Omental fat pad (tissue), 3 donors: ENCODE measurements at regions not wholly inside any gene's neighbourhood (a gene's known extent, or its start where the extent isn't known, plus 50 kb on each side); places are given as distances from the start of the nearest gene placed in this dataset.

ENCODE experiments used
- ATAC-seq: fragments of 150-250 bp; one replicate; pipeline ENCODE4 v1.9.1; 2016; ENCODE audit warnings: mild to moderate bottlenecking, moderate library complexity; ENCODE audit not compliant: low FRiP score
- DNase-seq: peaks from one replicate; pipeline ENCODE4 v3.0.0-alpha.2; 2019; ENCODE audit warnings: low spot score
- CTCF ChIP-seq, 3 donors: fragments of 450-650 bp; IDR thresholded peaks; one replicate each; pipeline ENCODE4 v1.5.1; 2016 to 2017; ENCODE audit warnings: antibody characterized with exemption in 3 of 3, mild to moderate bottlenecking in 3 of 3, moderate library complexity in 2 of 3

GRCh38 chr5:168057905-168058304, 233.5 kb upstream of the WWC1 start:
- DNase-seq: no peak
- no peak for ATAC-seq
- TF ChIP-seq CTCF (IDR thresholded peaks at IDR 0.05): no peak

GRCh38 chr5:168059131-168059530, 232.3 kb upstream of the WWC1 start:
- TF ChIP-seq CTCF (IDR thresholded peaks at IDR 0.05): no peak
- ATAC-seq (no peak), DNase-seq (no peak)

- ATAC-seq: no peak
- TF ChIP-seq CTCF (IDR thresholded peaks at IDR 0.05): no peak
- DNase-seq: no peak
These were observed 229.2 kb upstream of the WWC1 start for GRCh38 chr5:168062239-168062638.

- ATAC-seq: no peak
- DNase-seq: no peak
- TF ChIP-seq CTCF (IDR thresholded peaks at IDR 0.05): no peak
These were observed 227.0 kb upstream of the WWC1 start for GRCh38 chr5:168064457-168064856.

- no peak for DNase-seq
- no peak for TF ChIP-seq CTCF (IDR thresholded peaks at IDR 0.05)
- no peak for ATAC-seq
These were observed 226.4 kb upstream of the WWC1 start for GRCh38 chr5:168064933-168065622.

- no peak for TF ChIP-seq CTCF (IDR thresholded peaks at IDR 0.05)
- ATAC-seq (no peak), DNase-seq (no peak)
These were observed 224.8 kb upstream of the WWC1 start for GRCh38 chr5:168066536-168067208.

- no peak for TF ChIP-seq CTCF (IDR thresholded peaks at IDR 0.05)
- ATAC-seq (no peak), DNase-seq (no peak)
These were observed 220.7 kb upstream of the WWC1 start for GRCh38 chr5:168070761-168071160.
